ENCODE measurements at regions not wholly inside any gene's neighbourhood (a gene's known extent, or its start where the extent isn't known, plus 50 kb on each side); places are given as distances from the start of the nearest gene placed in this dataset.
"Not testable (repeated sequence)": the region's sequence is repeated elsewhere in the genome, so short reads cannot be mapped to it uniquely, and the experiment has no call there.

GRCh38 chr7:132029369-132030085, 473.1 kb upstream of the PODXL start:
- no peak for DNase-seq
- no peak for ATAC-seq

GRCh38 chr7:132028144-132028920, 471.9 kb upstream of the PODXL start:
- ATAC-seq: no peak
- no peak for DNase-seq

GRCh38 chr7:132024290-132024689, 467.9 kb upstream of the PODXL start:
- DNase-seq (no peak), ATAC-seq (no peak)

- DNase-seq: no peak
- no peak for ATAC-seq
Observed at GRCh38 chr7:132023466-132023865, 467.0 kb upstream of the PODXL start.

- no peak for DNase-seq
- no peak for ATAC-seq
Observed at GRCh38 chr7:132022188-132022587, 465.8 kb upstream of the PODXL start.

GRCh38 chr7:132019703-132020102, 463.3 kb upstream of the PODXL start:
- ATAC-seq: no peak
- DNase-seq: no peak

GRCh38 chr7:132009778-132010177, 453.4 kb upstream of the PODXL start:
- DNase-seq: no peak
- ATAC-seq: no peak

- no peak for ATAC-seq
- DNase-seq: no peak
Observed at GRCh38 chr7:132004529-132004928, 448.1 kb upstream of the PODXL start.

- DNase-seq (no peak), ATAC-seq (no peak)
Observed at GRCh38 chr7:132002343-132002968, 446.0 kb upstream of the PODXL start.

GRCh38 chr7:132001146-132001545, 444.7 kb upstream of the PODXL start:
- no peak for ATAC-seq
- no peak for DNase-seq

GRCh38 chr7:131999193-131999592, 442.8 kb upstream of the PODXL start:
- ATAC-seq: no peak
- no peak for DNase-seq

- ATAC-seq: no peak
- no peak for DNase-seq
Observed at GRCh38 chr7:131995324-131995723, 438.9 kb upstream of the PODXL start.

GRCh38 chr7:131981069-131981468, 424.6 kb upstream of the PODXL start:
- DNase-seq, ATAC-seq: not testable (repeated sequence)

GRCh38 chr7:131978118-131978517, 421.7 kb upstream of the PODXL start:
- DNase-seq, ATAC-seq: not testable (repeated sequence)

GRCh38 chr7:131976411-131976810, 420.0 kb upstream of the PODXL start:
- DNase-seq (no peak), ATAC-seq (no peak)

- no peak for DNase-seq
- no peak for ATAC-seq
Observed at GRCh38 chr7:131974671-131975070, 418.2 kb upstream of the PODXL start.

- DNase-seq: no peak
- no peak for ATAC-seq
Observed at GRCh38 chr7:131972251-131972650, 415.8 kb upstream of the PODXL start.

- ATAC-seq: no peak
- no peak for DNase-seq
Observed at GRCh38 chr7:131970602-131971001, 414.2 kb upstream of the PODXL start.

GRCh38 chr7:131969560-131969959, 413.1 kb upstream of the PODXL start:
- ATAC-seq: no peak
- no peak for DNase-seq

GRCh38 chr7:131967216-131967730, 410.8 kb upstream of the PODXL start:
- DNase-seq (no peak), ATAC-seq (no peak)

GRCh38 chr7:131964203-131964602, 407.8 kb upstream of the PODXL start:
- DNase-seq (no peak), ATAC-seq (no peak)

GRCh38 chr7:131961054-131961680, 404.7 kb upstream of the PODXL start:
- no peak for ATAC-seq
- DNase-seq: no peak

Measured in stimulated activated naive CD8-positive, alpha-beta T cell treated with anti-CD3 and anti-CD28 coated beads, Interleukin-15, Interleukin-2, amounts not matched to agents 100 U/mL and 50 U/mL, for 24 hours (primary cell).